CD14-positive monocyte (primary cell): ENCODE measurements at regions not wholly inside any gene's neighbourhood (a gene's known extent, or its start where the extent isn't known, plus 50 kb on each side); places are given as distances from the start of the nearest gene placed in this dataset.

Experiments
- DNase-seq, 3 donors: peaks; one replicate each; pipeline ENCODE4 v3.0.0-alpha.2; 2011 to 2022
- H2AFZ ChIP-seq: 2 replicates; pipeline ENCODE4 v1.6.0; 2012; ENCODE audit warnings: mild to moderate bottlenecking, low read depth, low read length, inconsistent platforms; ENCODE audit not compliant: insufficient read depth, poor library complexity, severe bottlenecking
- H3K27ac ChIP-seq, 2 donors: 1 replicate in 1 of 2; 2 replicates in 1 of 2; pipeline ENCODE4 v1.5.1; 2012 to 2013; ENCODE audit warnings: low read length in 2 of 2, control low read depth in 1 of 2, inconsistent platforms in 1 of 2, low read depth in 1 of 2, mild to moderate bottlenecking in 1 of 2
- H3K27me3 ChIP-seq, 2 donors: one replicate each; pipeline versions ENCODE4 v1.6.0 to v1.6.1; 2011 to 2013; ENCODE audit warnings: low read length in 2 of 2; ENCODE audit not compliant: control insufficient read depth in 2 of 2, insufficient read depth in 2 of 2
- H3K36me3 ChIP-seq, 2 donors: replicated peaks in 1 of 2; 1 replicate in 1 of 2; 2 replicates in 1 of 2; pipeline versions ENCODE4 v1.5.1 to v1.6.1; 2012 to 2013; ENCODE audit warnings: low read length in 2 of 2, control low read depth in 1 of 2, inconsistent platforms in 1 of 2, mild to moderate bottlenecking in 1 of 2; ENCODE audit not compliant: insufficient read depth in 2 of 2, control insufficient read depth in 1 of 2
- H3K4me1 ChIP-seq, 2 donors: 1 replicate in 1 of 2; 2 replicates in 1 of 2; pipeline versions ENCODE4 v1.5.1 to v1.6.1; 2012 to 2013; ENCODE audit warnings: low read length in 2 of 2, control low read depth in 1 of 2, inconsistent platforms in 1 of 2, mild to moderate bottlenecking in 1 of 2, moderate library complexity in 1 of 2; ENCODE audit not compliant: insufficient read depth in 2 of 2, control insufficient read depth in 1 of 2
- H3K4me2 ChIP-seq: replicated peaks from 2 replicates; pipeline ENCODE3; 2012; ENCODE audit warnings: low read length, moderate library complexity, mild to moderate bottlenecking; ENCODE audit not compliant: poor library complexity, severe bottlenecking; ENCODE audit errors: extremely low read depth
- H3K4me3 ChIP-seq, 3 experiments: fragments of 200-600 bp in 1 of 3; sonication (generic) in 1 of 3; replicated peaks in 1 of 3; 1 replicate in 2 of 3; 2 replicates in 1 of 3; pipeline ENCODE4 v1.5.1; 2011 to 2013; ENCODE audit warnings: low read length in 3 of 3, mild to moderate bottlenecking in 3 of 3, control low read depth in 2 of 3, low read depth in 2 of 3, inconsistent platforms in 1 of 3, moderate library complexity in 1 of 3
- H3K79me2 ChIP-seq: 2 replicates; pipeline ENCODE4 v1.6.0; 2012; ENCODE audit warnings: mild to moderate bottlenecking, control low read depth, inconsistent platforms, low read length, moderate library complexity; ENCODE audit not compliant: insufficient read depth
- H3K9ac ChIP-seq: 2 replicates; pipeline ENCODE4 v1.6.0; 2017; ENCODE audit warnings: low read length, mild to moderate bottlenecking; ENCODE audit not compliant: insufficient read depth, poor library complexity, severe bottlenecking
- H3K9me3 ChIP-seq, 2 donors: replicated peaks in 1 of 2; 1 replicate in 1 of 2; 2 replicates in 1 of 2; pipeline versions ENCODE4 v1.5.1 to v1.6.1; 2012 to 2013; ENCODE audit warnings: low read length in 2 of 2, control low read depth in 1 of 2; ENCODE audit not compliant: control insufficient read depth in 1 of 2, insufficient read depth in 1 of 2
- H4K20me1 ChIP-seq: 2 replicates; pipeline ENCODE4 v1.6.0; 2012; ENCODE audit warnings: mild to moderate bottlenecking, low read length, control low read depth, moderate library complexity; ENCODE audit not compliant: insufficient read depth
- H3K27ac Mint-ChIP-seq, 7 donors: one replicate each; pipeline ENCODE4 v1.8.0; 2020; ENCODE audit warnings: mild to moderate bottlenecking in 7 of 7, mixed read lengths in 7 of 7, moderate library complexity in 6 of 7, inconsistent platforms in 2 of 7
- H3K27me3 Mint-ChIP-seq, 3 donors: one replicate each; pipeline ENCODE4 v1.8.0; 2021 to 2022; ENCODE audit warnings: low read depth in 3 of 3, mild to moderate bottlenecking in 3 of 3, mixed read lengths in 3 of 3, moderate library complexity in 3 of 3, inconsistent platforms in 1 of 3
- H3K36me3 Mint-ChIP-seq, 2 donors: one replicate each; pipeline ENCODE4 v1.8.0; 2020; ENCODE audit warnings: mixed read lengths in 2 of 2, inconsistent platforms in 1 of 2, mild to moderate bottlenecking in 1 of 2
- H3K4me1 Mint-ChIP-seq: one replicate; pipeline ENCODE4 v1.8.0; 2020; ENCODE audit warnings: mild to moderate bottlenecking, mixed read lengths
- H3K4me3 Mint-ChIP-seq, 2 donors: one replicate each; pipeline ENCODE4 v1.8.0; 2020; ENCODE audit warnings: mild to moderate bottlenecking in 2 of 2, mixed read lengths in 2 of 2, moderate library complexity in 1 of 2
- H3K9me3 Mint-ChIP-seq, 7 donors: one replicate each; pipeline ENCODE4 v1.8.0; 2020 to 2022; ENCODE audit warnings: mixed read lengths in 7 of 7, mild to moderate bottlenecking in 6 of 7, moderate library complexity in 6 of 7, inconsistent platforms in 2 of 7
- whole genome bisulfite sequencing: methylation state at CpG from one replicate; pipeline ENCODE4 v1.1.5; 2013; ENCODE audit warnings: missing lambda C conversion rate; ENCODE audit not compliant: insufficient coverage; 5-methylcytosine and 5-hydroxymethylcytosine counted together
- intact Hi-C, 2 donors: fragments of 100-400 bp; cut with micrococcal nuclease; formaldehyde crosslinking; loops; one replicate each; pipeline versions ENCODE4 v1.15.0 to v1.15.1; 2023
- TF ChIP-seq, protein P1 (sequence below): fragments of 200-600 bp; IDR thresholded peaks from one replicate; pipeline ENCODE4 v1.8.0; 2022; ENCODE audit warnings: antibody characterized with exemption, mild to moderate bottlenecking

DNA sequence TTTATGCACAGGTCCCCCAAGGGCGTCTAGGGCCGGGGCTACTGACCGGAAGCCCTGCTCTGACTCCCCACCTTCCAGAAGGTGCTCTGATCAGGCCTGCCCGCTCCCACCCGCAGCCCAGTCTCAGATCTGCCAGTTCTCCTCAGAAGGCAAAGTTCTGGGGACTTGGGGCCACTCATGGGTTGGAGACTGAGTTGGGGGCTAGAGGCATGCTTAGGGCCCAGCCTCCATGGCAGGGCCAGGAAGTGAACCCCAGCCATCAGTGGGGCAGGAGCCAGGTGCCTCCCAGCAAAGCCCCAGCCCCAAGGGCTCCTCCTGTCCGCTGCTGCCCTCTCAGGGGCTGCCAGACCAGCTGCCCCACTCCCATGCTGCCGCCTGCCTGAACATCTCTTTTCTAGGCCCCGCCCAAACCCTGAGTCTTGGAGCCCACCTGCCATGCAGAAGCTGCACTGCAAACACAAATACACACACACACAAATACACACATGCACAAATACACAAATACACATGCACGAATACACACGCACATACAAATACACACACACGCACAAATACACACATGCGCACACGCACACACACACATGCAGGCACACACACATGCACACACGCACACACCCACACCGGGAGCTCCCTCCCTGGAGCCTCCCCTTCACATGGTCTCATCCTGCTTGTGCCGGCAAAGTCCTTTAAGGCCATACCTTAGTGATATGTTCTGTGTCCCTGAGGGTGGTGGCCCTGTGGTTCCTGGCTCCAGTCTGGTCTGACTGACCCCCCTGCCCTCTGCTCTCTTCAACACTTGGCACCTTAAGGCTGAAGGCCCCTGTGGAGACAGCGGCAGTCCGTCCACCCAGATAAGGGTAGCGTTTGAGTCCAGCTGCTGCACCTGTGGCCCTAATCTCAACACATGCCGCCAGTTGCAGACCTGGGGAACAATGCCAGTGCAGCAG lies 59.2 kb upstream of the KLF13 start:
- H3K4me3 ChIP-seq: peak overlapping the region in 1 of 3 experiments; percentile 29
- intact Hi-C loops: loop anchor here in 1 of 2 donors (5.0 kb wide), 1 partner anchor 175 kb away; no protein-coding TSS in a partner anchor
- TF ChIP-seq, protein P1, sequence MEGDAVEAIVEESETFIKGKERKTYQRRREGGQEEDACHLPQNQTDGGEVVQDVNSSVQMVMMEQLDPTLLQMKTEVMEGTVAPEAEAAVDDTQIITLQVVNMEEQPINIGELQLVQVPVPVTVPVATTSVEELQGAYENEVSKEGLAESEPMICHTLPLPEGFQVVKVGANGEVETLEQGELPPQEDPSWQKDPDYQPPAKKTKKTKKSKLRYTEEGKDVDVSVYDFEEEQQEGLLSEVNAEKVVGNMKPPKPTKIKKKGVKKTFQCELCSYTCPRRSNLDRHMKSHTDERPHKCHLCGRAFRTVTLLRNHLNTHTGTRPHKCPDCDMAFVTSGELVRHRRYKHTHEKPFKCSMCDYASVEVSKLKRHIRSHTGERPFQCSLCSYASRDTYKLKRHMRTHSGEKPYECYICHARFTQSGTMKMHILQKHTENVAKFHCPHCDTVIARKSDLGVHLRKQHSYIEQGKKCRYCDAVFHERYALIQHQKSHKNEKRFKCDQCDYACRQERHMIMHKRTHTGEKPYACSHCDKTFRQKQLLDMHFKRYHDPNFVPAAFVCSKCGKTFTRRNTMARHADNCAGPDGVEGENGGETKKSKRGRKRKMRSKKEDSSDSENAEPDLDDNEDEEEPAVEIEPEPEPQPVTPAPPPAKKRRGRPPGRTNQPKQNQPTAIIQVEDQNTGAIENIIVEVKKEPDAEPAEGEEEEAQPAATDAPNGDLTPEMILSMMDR: no peak

DNA sequence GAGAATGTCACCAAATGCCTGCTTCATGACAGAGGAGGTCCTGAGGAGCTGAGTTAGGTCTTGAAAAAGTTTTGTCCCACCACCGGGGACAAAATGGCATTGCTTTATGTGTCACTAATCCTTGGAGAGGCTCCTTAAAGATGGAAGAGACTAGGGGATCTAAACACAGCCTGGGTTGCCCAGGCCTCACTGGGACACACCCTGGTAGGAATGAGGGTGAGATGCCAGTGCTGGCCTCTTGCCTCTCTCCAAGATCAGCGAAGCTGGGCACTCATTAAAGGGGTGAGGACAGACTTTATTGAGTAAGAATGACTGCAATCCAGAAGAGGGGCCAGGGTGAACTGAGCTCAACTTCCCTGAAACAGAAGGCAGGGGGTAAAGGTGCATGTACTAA lies 58.5 kb upstream of the KLF13 start:
- Mint-ChIP-seq H3K36me3 (peaks cover 0 to 8% of the 10 kb centered on the region in 2 donors), H3K27ac (peak overlapping the region; percentile 99 to 100 (median 100)), H3K4me1 (peaks cover 99% of the 10 kb centered on the region), H3K9me3 (peaks cover 0 to 4% (median 1%) of the 10 kb centered on the region in 7 donors), H3K4me3 (peak overlapping the region; percentile 9 to 55), H3K27me3 (no peaks in the 10 kb centered on the region)
- Histone ChIP-seq H3K4me1 (peaks cover 99 to 100% of the 10 kb centered on the region in 2 donors), H2AFZ (no peak overlapping the region), H3K36me3 (no peaks in the 10 kb centered on the region), H3K9ac (peak overlapping the region; percentile 68), H3K79me2 (peaks cover 23% of the 10 kb centered on the region), H3K27me3 (no peaks in the 10 kb centered on the region), H3K27ac (peak overlapping the region; percentile 96 to 99), H3K9me3 (no peaks in the 10 kb centered on the region), H3K4me2 (peak overlapping the region; percentile 20), H4K20me1 (no peaks in the 10 kb centered on the region), H3K4me3 (peak overlapping the region in 1 of 3 experiments; percentile 29)
- WGBS: 100% methylated on average over 1 of the region's 2 CpGs
- TF ChIP-seq, protein P1: no peak
- intact Hi-C loops: loop anchor here in 1 of 2 donors (5.0 kb wide), 1 partner anchor 174 kb away; no protein-coding TSS in a partner anchor
- peak; percentile 61 to 79 (median 75) for DNase-seq

More for the DNA sequence above, 59.2 kb upstream of the KLF13 start:
- H3K27ac ChIP-seq: peak overlapping the region; percentile 96 to 99
- no peaks in the 10 kb centered on the region for H4K20me1 ChIP-seq
- peak overlapping the region; percentile 45 for H3K4me2 ChIP-seq
- no peaks in the 10 kb centered on the region for H3K36me3 ChIP-seq
- H3K4me1 ChIP-seq: peaks cover 99 to 100% of the 10 kb centered on the region in 2 donors
- Mint-ChIP-seq H3K36me3 (peaks cover 0 to 8% of the 10 kb centered on the region in 2 donors), H3K27ac (peak overlapping the region; percentile 99 to 100 (median 100)), H3K4me1 (peaks cover 99% of the 10 kb centered on the region), H3K9me3 (peaks cover 0 to 3% (median 1%) of the 10 kb centered on the region in 7 donors), H3K4me3 (no peak overlapping the region), H3K27me3 (no peaks in the 10 kb centered on the region)
- H3K79me2 ChIP-seq: peaks cover 23% of the 10 kb centered on the region
- no peaks in the 10 kb centered on the region for H3K9me3 ChIP-seq
- peak overlapping the region; percentile 68 for H3K9ac ChIP-seq
- H3K27me3 ChIP-seq: no peaks in the 10 kb centered on the region
- 82% methylated on average over 13 of the region's 20 CpGs for WGBS
- no peak overlapping the region for H2AFZ ChIP-seq
- DNase-seq: no peak
